ENCODE measurements at regions not wholly inside any gene's neighbourhood (a gene's known extent, or its start where the extent isn't known, plus 50 kb on each side); places are given as distances from the start of the nearest gene placed in this dataset.

DNA sequence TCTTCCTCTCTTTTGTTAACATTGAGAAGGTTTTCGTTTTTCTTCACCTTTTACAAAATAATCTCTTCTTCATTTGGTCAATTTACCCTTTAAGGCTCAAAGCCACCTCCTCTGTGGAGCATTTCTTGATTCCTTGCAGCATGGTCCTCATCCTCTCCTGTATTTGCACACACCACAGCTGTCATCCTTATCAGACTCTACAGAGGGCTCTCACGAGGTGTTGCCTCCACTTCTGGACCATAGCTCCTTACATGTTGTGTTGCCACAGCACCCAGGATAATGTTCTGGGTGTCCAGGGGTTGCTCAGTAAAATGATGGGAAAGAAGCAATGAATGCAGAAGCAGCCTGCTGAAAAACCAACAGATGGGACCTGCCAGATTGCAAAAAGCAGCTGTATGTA, 192.8 kb downstream of the SH2D4B start:
- no peak for TF ChIP-seq POLR2A (IDR thresholded peaks at IDR 0.05)
- TF ChIP-seq, protein P1, sequence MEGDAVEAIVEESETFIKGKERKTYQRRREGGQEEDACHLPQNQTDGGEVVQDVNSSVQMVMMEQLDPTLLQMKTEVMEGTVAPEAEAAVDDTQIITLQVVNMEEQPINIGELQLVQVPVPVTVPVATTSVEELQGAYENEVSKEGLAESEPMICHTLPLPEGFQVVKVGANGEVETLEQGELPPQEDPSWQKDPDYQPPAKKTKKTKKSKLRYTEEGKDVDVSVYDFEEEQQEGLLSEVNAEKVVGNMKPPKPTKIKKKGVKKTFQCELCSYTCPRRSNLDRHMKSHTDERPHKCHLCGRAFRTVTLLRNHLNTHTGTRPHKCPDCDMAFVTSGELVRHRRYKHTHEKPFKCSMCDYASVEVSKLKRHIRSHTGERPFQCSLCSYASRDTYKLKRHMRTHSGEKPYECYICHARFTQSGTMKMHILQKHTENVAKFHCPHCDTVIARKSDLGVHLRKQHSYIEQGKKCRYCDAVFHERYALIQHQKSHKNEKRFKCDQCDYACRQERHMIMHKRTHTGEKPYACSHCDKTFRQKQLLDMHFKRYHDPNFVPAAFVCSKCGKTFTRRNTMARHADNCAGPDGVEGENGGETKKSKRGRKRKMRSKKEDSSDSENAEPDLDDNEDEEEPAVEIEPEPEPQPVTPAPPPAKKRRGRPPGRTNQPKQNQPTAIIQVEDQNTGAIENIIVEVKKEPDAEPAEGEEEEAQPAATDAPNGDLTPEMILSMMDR (IDR thresholded peaks at IDR 0.05): no peak
